ENCODE measurements at regions not wholly inside any gene's neighbourhood (a gene's known extent, or its start where the extent isn't known, plus 50 kb on each side); places are given as distances from the start of the nearest gene placed in this dataset.
A peak's percentile ranks its signal among the peaks of the same experiment; 100 is the strongest.

DNA sequence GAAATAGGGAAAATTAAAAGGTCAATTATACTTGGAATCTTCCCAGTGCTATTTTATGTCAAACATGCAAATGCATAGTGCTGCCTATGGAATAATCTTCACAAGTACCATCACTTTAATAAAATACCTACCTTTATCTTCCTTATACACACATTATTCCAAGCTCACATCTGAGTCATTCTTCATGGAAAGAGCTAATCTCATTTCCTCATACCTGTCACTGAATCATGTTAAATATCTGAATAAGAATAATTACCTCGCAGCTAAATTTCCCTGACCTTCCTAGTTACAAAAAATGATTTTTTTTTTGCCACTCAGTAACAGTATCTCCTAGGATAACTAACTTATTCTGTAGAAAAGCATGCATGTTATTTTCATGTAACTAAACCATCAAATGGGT is 661.4 kb upstream of the HS3ST5 start:
- Histone ChIP-seq H3K36me3 (no peaks in the 10 kb centered on the region), H3K4me3 (no peak overlapping the region), H3K27me3 (replicated peaks in 1 of 7) (no peaks in the 10 kb centered on the region), H3K4me1 (no peaks in the 10 kb centered on the region), H3K27ac (no peak overlapping the region), H3K9me3 (peaks cover 0 to 3% (median 0%) of the 10 kb centered on the region in 8 donors)
- intact Hi-C loops (cut with DNase I; ENCODE audit: low total_unique reads), result no loop called here
- 19 to 36% (median 27%) methylated on average over 1 of the region's 1 CpG for WGBS, 5 donors
- DNase-seq, result no peak
- no peak for TF ChIP-seq POLR2A (IDR thresholded peaks at IDR 0.05)
- TF ChIP-seq, protein P1, sequence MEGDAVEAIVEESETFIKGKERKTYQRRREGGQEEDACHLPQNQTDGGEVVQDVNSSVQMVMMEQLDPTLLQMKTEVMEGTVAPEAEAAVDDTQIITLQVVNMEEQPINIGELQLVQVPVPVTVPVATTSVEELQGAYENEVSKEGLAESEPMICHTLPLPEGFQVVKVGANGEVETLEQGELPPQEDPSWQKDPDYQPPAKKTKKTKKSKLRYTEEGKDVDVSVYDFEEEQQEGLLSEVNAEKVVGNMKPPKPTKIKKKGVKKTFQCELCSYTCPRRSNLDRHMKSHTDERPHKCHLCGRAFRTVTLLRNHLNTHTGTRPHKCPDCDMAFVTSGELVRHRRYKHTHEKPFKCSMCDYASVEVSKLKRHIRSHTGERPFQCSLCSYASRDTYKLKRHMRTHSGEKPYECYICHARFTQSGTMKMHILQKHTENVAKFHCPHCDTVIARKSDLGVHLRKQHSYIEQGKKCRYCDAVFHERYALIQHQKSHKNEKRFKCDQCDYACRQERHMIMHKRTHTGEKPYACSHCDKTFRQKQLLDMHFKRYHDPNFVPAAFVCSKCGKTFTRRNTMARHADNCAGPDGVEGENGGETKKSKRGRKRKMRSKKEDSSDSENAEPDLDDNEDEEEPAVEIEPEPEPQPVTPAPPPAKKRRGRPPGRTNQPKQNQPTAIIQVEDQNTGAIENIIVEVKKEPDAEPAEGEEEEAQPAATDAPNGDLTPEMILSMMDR (IDR thresholded peaks at IDR 0.05 in 8 of 11, conservative IDR thresholded peaks at IDR 0.05 in 3 of 11), result no peak
- no peak for TF ChIP-seq POLR2AphosphoS5 (IDR thresholded peaks at IDR 0.05)

GRCh38 chr6:115001731-115002350 is 659.0 kb upstream of the HS3ST5 start:
- H3K27me3 ChIP-seq (replicated peaks in 1 of 7), result no peaks in the 10 kb centered on the region
- peak overlapping the region in 1 of 8 donors; percentile 37 for H3K4me3 ChIP-seq
- no peaks in the 10 kb centered on the region for H3K36me3 ChIP-seq
- H3K9me3 ChIP-seq, result peaks cover 0 to 6% (median 0%) of the 10 kb centered on the region in 8 donors
- WGBS, 5 donors, result 63 to 92% (median 81%) methylated on average over 8 of the region's 8 CpGs
- TF ChIP-seq POLR2A (IDR thresholded peaks at IDR 0.05), result no peak
- no peak for TF ChIP-seq POLR2AphosphoS5 (IDR thresholded peaks at IDR 0.05)
- TF ChIP-seq, protein P1 (IDR thresholded peaks at IDR 0.05 in 8 of 11, conservative IDR thresholded peaks at IDR 0.05 in 3 of 11), result no peak
- DNase-seq, result no peak
- H3K27ac ChIP-seq, result no peak overlapping the region
- intact Hi-C loops (cut with DNase I; ENCODE audit: low total_unique reads), result no loop called here
- no peaks in the 10 kb centered on the region for H3K4me1 ChIP-seq

- intact Hi-C loops (cut with DNase I; ENCODE audit: low total_unique reads), result no loop called here
- no peak for TF ChIP-seq POLR2A (IDR thresholded peaks at IDR 0.05)
- TF ChIP-seq, protein P1 (IDR thresholded peaks at IDR 0.05 in 8 of 11, conservative IDR thresholded peaks at IDR 0.05 in 3 of 11), result no peak
- no peak for TF ChIP-seq POLR2AphosphoS5 (IDR thresholded peaks at IDR 0.05)
- WGBS, 5 donors, result 82 to 94% (median 87%) methylated on average over 4 of the region's 4 CpGs
- Histone ChIP-seq H3K36me3 (no peaks in the 10 kb centered on the region), H3K4me3 (no peak overlapping the region), H3K27ac (no peak overlapping the region), H3K4me1 (no peaks in the 10 kb centered on the region), H3K27me3 (replicated peaks in 1 of 7) (no peaks in the 10 kb centered on the region), H3K9me3 (peaks cover 0 to 6% (median 0%) of the 10 kb centered on the region in 8 donors)
- DNase-seq, result no peak
Observed at GRCh38 chr6:115000736-115001135, 657.9 kb upstream of the HS3ST5 start.

DNA sequence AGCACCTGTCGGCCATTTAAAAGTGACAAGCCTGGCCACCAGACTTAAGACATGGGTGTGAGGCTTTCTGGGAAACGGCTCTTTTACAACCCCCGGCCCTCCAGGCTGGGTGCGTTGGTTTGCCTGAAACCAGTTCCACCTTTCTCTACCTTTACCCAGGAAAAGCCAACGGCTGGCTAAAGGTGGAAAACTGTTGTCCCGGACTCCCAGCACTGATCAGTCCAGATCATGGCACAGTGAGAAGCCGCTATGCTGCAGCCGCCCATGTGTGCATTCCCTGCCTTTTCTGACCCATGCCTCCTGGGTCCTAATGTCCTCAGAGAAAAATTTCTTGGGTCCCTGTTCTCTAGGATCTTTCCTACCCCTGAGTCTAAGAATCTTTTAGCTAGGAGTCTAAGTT is 655.7 kb upstream of the HS3ST5 start:
- intact Hi-C loops (cut with DNase I; ENCODE audit: low total_unique reads), result no loop called here
- Histone ChIP-seq H3K27me3 (replicated peaks in 1 of 7) (no peaks in the 10 kb centered on the region), H3K27ac (no peak overlapping the region), H3K36me3 (no peaks in the 10 kb centered on the region), H3K4me3 (peak overlapping the region in 1 of 8 donors; percentile 46), H3K4me1 (no peaks in the 10 kb centered on the region), H3K9me3 (peaks cover 0 to 6% (median 0%) of the 10 kb centered on the region in 8 donors)
- TF ChIP-seq POLR2AphosphoS5 (IDR thresholded peaks at IDR 0.05) (no peak), POLR2A (IDR thresholded peaks at IDR 0.05) (no peak)
- TF ChIP-seq, protein P1 (IDR thresholded peaks at IDR 0.05 in 8 of 11, conservative IDR thresholded peaks at IDR 0.05 in 3 of 11), result no peak
- DNase-seq, result peak; percentile 49
- WGBS, 5 donors, result 85 to 89% (median 86%) methylated on average over 8 of the region's 8 CpGs
